ENCODE measurements at regions not wholly inside any gene's neighbourhood (a gene's known extent, or its start where the extent isn't known, plus 50 kb on each side); places are given as distances from the start of the nearest gene placed in this dataset.

DNA sequence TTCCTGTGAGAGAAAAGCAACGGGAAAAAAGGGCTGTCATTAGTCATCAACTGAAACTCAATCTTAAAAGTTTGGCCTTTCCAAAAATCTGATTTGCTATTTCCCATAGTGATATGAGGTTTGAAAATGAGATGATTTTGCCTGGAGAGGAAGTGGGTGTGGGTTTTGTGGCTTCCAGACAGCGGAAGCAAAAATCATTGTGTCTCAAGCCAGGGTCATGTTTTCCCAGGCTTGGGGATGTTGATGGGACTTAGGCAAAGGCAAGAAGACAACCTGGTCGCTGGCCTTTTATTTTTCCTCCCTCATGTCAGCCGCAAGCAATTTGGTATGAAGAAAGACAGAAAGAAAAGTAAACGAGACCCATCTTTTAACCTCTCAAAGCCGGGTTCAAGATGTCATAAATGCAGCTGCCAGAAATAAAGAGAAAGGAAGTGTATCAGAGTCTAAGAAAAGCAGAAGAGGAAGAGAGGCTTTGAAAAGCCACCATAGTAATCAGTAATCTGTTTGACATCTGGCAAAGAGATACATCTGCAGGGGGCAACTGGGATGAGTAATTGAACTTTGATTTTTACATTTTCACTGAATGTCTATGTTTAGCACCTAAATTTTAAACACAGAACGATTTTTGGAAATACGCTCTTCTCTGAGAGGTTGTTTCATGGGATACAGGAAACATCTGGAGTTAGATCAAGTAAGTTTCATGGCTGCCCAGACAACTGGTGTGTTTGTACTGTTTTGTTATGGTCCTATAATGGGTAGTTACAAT is 521.6 kb upstream of the SLIT2 start:
- TF ChIP-seq CTCF (conservative IDR thresholded peaks at IDR 0.05) (no peak), EZH2 (IDR thresholded peaks at IDR 0.05; ENCODE audit: low read depth) (no peak)

All from PC-9 (cell line).